ENCODE measurements at regions not wholly inside any gene's neighbourhood (a gene's known extent, or its start where the extent isn't known, plus 50 kb on each side); places are given as distances from the start of the nearest gene placed in this dataset.
A peak's percentile ranks its signal among the peaks of the same experiment; 100 is the strongest.

DNA sequence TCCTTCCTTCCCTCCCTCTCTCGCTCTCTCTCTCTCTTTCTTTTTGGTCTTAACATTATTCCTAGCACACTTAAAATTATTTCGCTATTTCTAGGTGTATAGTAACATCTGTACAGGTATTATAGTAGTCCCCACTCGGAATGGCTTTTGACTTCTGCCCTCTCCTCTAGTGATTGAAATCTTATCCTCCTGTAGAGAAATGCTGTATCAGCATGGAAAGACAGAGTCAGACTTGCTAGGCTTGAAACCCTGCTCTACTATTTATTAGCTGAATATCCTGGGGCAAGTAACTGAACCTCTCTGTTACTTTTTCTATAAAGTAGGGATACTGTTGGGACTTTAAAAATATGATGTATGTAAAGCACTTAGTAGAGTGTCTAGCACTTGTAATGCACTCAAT, 681.9 kb upstream of the C9orf72 start:
- Histone ChIP-seq H3K9ac (ENCODE audit: low read depth, low read length) (no peak overlapping the region), H3K79me1 (ENCODE audit: low read depth in 1 of 2, low read length in 2 of 2) (no peaks in the 10 kb centered on the region), H4K5ac (ENCODE audit: low read depth, low read length) (no peak overlapping the region), H3K9me3 (ENCODE audit: control insufficient read depth, insufficient read depth, low read length) (peaks cover 3% of the 10 kb centered on the region; the same call in 1 of the 2 replicates), H3K9me1 (ENCODE audit: insufficient read depth, low read length) (no peaks in the 10 kb centered on the region), H4K8ac (ENCODE audit: low read depth in 2 of 2, low read length in 2 of 2) (no peak overlapping the region), H2AFZ (replicated peaks; ENCODE audit: low read length, poor library complexity) (no peak overlapping the region), H3K4me1 (ENCODE audit: control insufficient read depth, insufficient read depth, low read length) (no peaks in the 10 kb centered on the region), H3K23ac (ENCODE audit: low read depth, low read length) (no peak overlapping the region), H3K4ac (ENCODE audit: low read depth, low read length) (no peak overlapping the region), H3K4me2 (ENCODE audit: low read depth, low read length) (no peak overlapping the region), H3K4me3 (ENCODE audit: insufficient read depth, low read depth, low read length) (no peak overlapping the region), H2BK15ac (ENCODE audit: low read depth, low read length) (no peak overlapping the region), H3K27me3 (ENCODE audit: control insufficient read depth, insufficient read depth, low read length) (no peaks in the 10 kb centered on the region), H4K20me1 (ENCODE audit: insufficient read depth, low read length) (no peaks in the 10 kb centered on the region), H4K91ac (ENCODE audit: insufficient read depth, low read depth, low read length) (no peak overlapping the region), H3K18ac (ENCODE audit: low read depth, low read length) (no peak overlapping the region), H3K27ac (ENCODE audit: insufficient read depth, low read length) (no peak overlapping the region), H2AK5ac (ENCODE audit: low read depth, low read length) (no peak overlapping the region), H3K36me3 (ENCODE audit: control insufficient read depth, insufficient read depth, low read length) (no peaks in the 10 kb centered on the region), H3K14ac (replicated peaks; ENCODE audit: low read depth, low read length) (no peak overlapping the region), H2BK5ac (ENCODE audit: low read depth, low read length, poor library complexity, severe bottlenecking) (no peak overlapping the region), H2AK9ac (replicated peaks; ENCODE audit: low read depth, low read length, poor library complexity) (no peak overlapping the region), H2BK120ac (ENCODE audit: low read depth, low read length) (no peak overlapping the region), H2BK20ac (ENCODE audit: low read depth, low read length) (no peak overlapping the region), H3K56ac (ENCODE audit: extremely low read depth, insufficient read depth, low read length) (no peak overlapping the region)
- intact Hi-C loops (cut with micrococcal nuclease), result no loop called here
- ATAC-seq (ENCODE audit: low read depth) (no peak), DNase-seq (no peak)
- in situ Hi-C loops (cut with MboI; ENCODE audit: low sequenced_read_pairs), result no loop called here
- no peak for TF ChIP-seq ELK1 (IDR thresholded peaks at IDR 0.05; ENCODE audit: borderline replicate concordance, low read depth, low read length)
- no peak for TF ChIP-seq NFE2L2 (IDR thresholded peaks at IDR 0.05; ENCODE audit: low read depth, low read length)
- TF ChIP-seq MAFK (IDR thresholded peaks at IDR 0.05; ENCODE audit: low read depth, low read length), result 0 out of 2 replicates have a peak, but pooled peaks have one; percentile 17
- BruUV-seq (replicated peaks), result no TSS peak
- dilution Hi-C loops (cut with HindIII; ENCODE audit: low sequenced_read_pairs, unreplicated experiment), result no loop called here
- ChIA-PET POLR2A (ENCODE audit: unreplicated experiment) (no interaction called here), CTCF (no interaction called here)
- no CpG with 5 or more reads among the region's 3 CpGs for WGBS, 2 experiments (ENCODE audit: extremely low coverage in 2 of 2, insufficient read length in 1 of 2)
